ENCODE measurements at regions not wholly inside any gene's neighbourhood (a gene's known extent, or its start where the extent isn't known, plus 50 kb on each side); places are given as distances from the start of the nearest gene placed in this dataset.

DNA sequence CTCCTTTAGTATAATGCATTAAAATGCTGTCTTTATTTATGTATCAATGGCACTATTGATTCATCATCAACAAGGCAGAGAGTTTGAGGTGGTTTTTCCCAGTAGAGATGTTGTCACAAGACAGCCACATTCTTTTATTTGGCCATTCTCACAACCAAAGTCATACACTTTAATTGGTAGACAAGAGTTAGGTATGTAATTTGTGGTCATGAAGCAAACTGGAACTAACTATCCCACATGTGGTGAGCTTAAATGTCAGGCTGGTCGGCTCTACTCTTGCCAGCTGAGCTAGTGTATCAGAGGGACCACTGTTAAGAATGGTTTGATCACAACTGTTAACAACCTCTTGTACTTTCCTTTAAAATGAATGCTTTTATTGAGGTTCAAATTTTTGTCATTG, 714.6 kb downstream of the CD109 start:
- intact Hi-C loops (cut with micrococcal nuclease; ENCODE audit: unreplicated experiment): loop anchor here (2.0 kb wide), 1 partner anchor 794 kb away; no protein-coding TSS in a partner anchor
- Histone ChIP-seq H3K79me2 (ENCODE audit: insufficient read depth, low read length) (no peaks in the 10 kb centered on the region), H3K36me3 (replicated peaks in 1 of 2; ENCODE audit: control insufficient read depth in 1 of 2, insufficient read depth in 2 of 2, low read length in 2 of 2) (no peaks in the 10 kb centered on the region), H3K27me3 (ENCODE audit: control insufficient read depth in 1 of 2, insufficient read depth in 2 of 2, low read length in 2 of 2) (no peaks in the 10 kb centered on the region), H3K4me2 (ENCODE audit: low read depth, low read length) (no peak overlapping the region), H2AFZ (ENCODE audit: low read length) (no peak overlapping the region), H3K4me1 (ENCODE audit: insufficient read depth, low read length) (no peaks in the 10 kb centered on the region), H3K27ac (ENCODE audit: extremely low read length, insufficient read depth, low read length) (no peak overlapping the region), H4K20me1 (ENCODE audit: insufficient read depth, low read length) (no peaks in the 10 kb centered on the region), H3K9ac (ENCODE audit: insufficient read depth, low read depth, low read length) (no peak overlapping the region), H3K4me3 (replicated peaks in 1 of 3; ENCODE audit: insufficient read depth in 1 of 3, low read depth in 2 of 3, low read length in 3 of 3) (no peak overlapping the region), H3K9me3 (ENCODE audit: low read length) (no peaks in the 10 kb centered on the region)
- WGBS (ENCODE audit: low lambda C conversion rate): 0% methylated on average over 1 of the region's 1 CpG
- ChIA-PET CTCF (ENCODE audit: low intra/inter-chr PET ratio, low total read pairs) (interaction anchor here (2.5 kb wide), 1 partner anchor 164 kb away, joined by 30 read pairs; no protein-coding TSS in a partner anchor), POLR2A (no interaction called here)
- no peak for ATAC-seq
- no peak for FAIRE-seq
- in situ Hi-C loops (cut with HindIII; ENCODE audit: extremely low pct_ligation_motif_present, low pct_unique_long_range_greater_than_20kb): loop anchor here (25.0 kb wide), 1 partner anchor 802 kb away; the partner anchor contains the start of gene COL12A1
- no peak for DNase-seq (ENCODE audit: low spot score)
- no TSS peak for BruUV-seq (replicated peaks)
- TF ChIP-seq BCL3 (CRISPR knock-in tag; IDR thresholded peaks at IDR 0.05) (no peak), RBM39 (IDR thresholded peaks at IDR 0.05; ENCODE audit: low read depth, low read length, poor library complexity, severe bottlenecking) (no peak), ETV5 (CRISPR knock-in tag; IDR thresholded peaks at IDR 0.05; ENCODE audit: borderline replicate concordance) (no peak), ZBTB20 (CRISPR knock-in tag; IDR thresholded peaks at IDR 0.05; ENCODE audit: borderline replicate concordance, low read depth) (no peak), ZNF441 (CRISPR knock-in tag; IDR thresholded peaks at IDR 0.05; ENCODE audit: borderline replicate concordance) (no peak), DRAP1 (CRISPR knock-in tag; IDR thresholded peaks at IDR 0.05) (no peak), IRF1 (CRISPR knock-in tag; IDR thresholded peaks at IDR 0.05; ENCODE audit: low read depth) (no peak), ZNF280D (CRISPR knock-in tag; IDR thresholded peaks at IDR 0.05) (no peak), HNF4A (CRISPR knock-in tag; IDR thresholded peaks at IDR 0.05) (no peak), ZNF253 (CRISPR knock-in tag; IDR thresholded peaks at IDR 0.05; ENCODE audit: borderline replicate concordance) (no peak)
- TF ChIP-seq, protein P1, sequence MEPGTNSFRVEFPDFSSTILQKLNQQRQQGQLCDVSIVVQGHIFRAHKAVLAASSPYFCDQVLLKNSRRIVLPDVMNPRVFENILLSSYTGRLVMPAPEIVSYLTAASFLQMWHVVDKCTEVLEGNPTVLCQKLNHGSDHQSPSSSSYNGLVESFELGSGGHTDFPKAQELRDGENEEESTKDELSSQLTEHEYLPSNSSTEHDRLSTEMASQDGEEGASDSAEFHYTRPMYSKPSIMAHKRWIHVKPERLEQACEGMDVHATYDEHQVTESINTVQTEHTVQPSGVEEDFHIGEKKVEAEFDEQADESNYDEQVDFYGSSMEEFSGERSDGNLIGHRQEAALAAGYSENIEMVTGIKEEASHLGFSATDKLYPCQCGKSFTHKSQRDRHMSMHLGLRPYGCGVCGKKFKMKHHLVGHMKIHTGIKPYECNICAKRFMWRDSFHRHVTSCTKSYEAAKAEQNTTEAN (CRISPR knock-in tag; conservative IDR thresholded peaks at IDR 0.05): no peak
- TF ChIP-seq, protein P2, sequence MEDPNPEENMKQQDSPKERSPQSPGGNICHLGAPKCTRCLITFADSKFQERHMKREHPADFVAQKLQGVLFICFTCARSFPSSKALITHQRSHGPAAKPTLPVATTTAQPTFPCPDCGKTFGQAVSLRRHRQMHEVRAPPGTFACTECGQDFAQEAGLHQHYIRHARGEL (CRISPR knock-in tag; IDR thresholded peaks at IDR 0.05): no peak
- TF ChIP-seq, protein P3, sequence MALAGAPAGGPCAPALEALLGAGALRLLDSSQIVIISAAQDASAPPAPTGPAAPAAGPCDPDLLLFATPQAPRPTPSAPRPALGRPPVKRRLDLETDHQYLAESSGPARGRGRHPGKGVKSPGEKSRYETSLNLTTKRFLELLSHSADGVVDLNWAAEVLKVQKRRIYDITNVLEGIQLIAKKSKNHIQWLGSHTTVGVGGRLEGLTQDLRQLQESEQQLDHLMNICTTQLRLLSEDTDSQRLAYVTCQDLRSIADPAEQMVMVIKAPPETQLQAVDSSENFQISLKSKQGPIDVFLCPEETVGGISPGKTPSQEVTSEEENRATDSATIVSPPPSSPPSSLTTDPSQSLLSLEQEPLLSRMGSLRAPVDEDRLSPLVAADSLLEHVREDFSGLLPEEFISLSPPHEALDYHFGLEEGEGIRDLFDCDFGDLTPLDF (CRISPR knock-in tag; IDR thresholded peaks at IDR 0.05): no peak

Data from HepG2 (cell line).